ENCODE measurements at regions not wholly inside any gene's neighbourhood (a gene's known extent, or its start where the extent isn't known, plus 50 kb on each side); places are given as distances from the start of the nearest gene placed in this dataset.

- TF ChIP-seq CTCF (IDR thresholded peaks at IDR 0.05; ENCODE audit: borderline replicate concordance, insufficient read depth, low read depth, low read length), result no peak
- H3K4me3 ChIP-seq (ENCODE audit: low read depth, low read length), result no peak overlapping the region
These were observed 699.1 kb downstream of the KCNA4 start for GRCh38 chr11:29317694-29318093.

- no peak overlapping the region for H3K4me3 ChIP-seq (ENCODE audit: low read depth, low read length)
- TF ChIP-seq CTCF (IDR thresholded peaks at IDR 0.05; ENCODE audit: borderline replicate concordance, insufficient read depth, low read depth, low read length), result no peak
These were observed 701.6 kb downstream of the KCNA4 start for GRCh38 chr11:29315275-29315674.

GRCh38 chr11:29314211-29314610 lies 702.6 kb downstream of the KCNA4 start:
- TF ChIP-seq CTCF (IDR thresholded peaks at IDR 0.05; ENCODE audit: borderline replicate concordance, insufficient read depth, low read depth, low read length), result no peak
- H3K4me3 ChIP-seq (ENCODE audit: low read depth, low read length), result no peak overlapping the region

GRCh38 chr11:29312812-29313211 lies 704.0 kb downstream of the KCNA4 start:
- TF ChIP-seq CTCF (IDR thresholded peaks at IDR 0.05; ENCODE audit: borderline replicate concordance, insufficient read depth, low read depth, low read length), result no peak
- no peak overlapping the region for H3K4me3 ChIP-seq (ENCODE audit: low read depth, low read length)

GRCh38 chr11:29310725-29311342 lies 706.0 kb downstream of the KCNA4 start:
- H3K4me3 ChIP-seq (ENCODE audit: low read depth, low read length), result no peak overlapping the region
- no peak for TF ChIP-seq CTCF (IDR thresholded peaks at IDR 0.05; ENCODE audit: borderline replicate concordance, insufficient read depth, low read depth, low read length)

GRCh38 chr11:29309992-29310391 lies 706.8 kb downstream of the KCNA4 start:
- no peak overlapping the region for H3K4me3 ChIP-seq (ENCODE audit: low read depth, low read length)
- no peak for TF ChIP-seq CTCF (IDR thresholded peaks at IDR 0.05; ENCODE audit: borderline replicate concordance, insufficient read depth, low read depth, low read length)

GRCh38 chr11:29306527-29306926 lies 710.3 kb downstream of the KCNA4 start:
- H3K4me3 ChIP-seq (ENCODE audit: low read depth, low read length), result no peak overlapping the region
- no peak for TF ChIP-seq CTCF (IDR thresholded peaks at IDR 0.05; ENCODE audit: borderline replicate concordance, insufficient read depth, low read depth, low read length)
